IMR-90 (cell line): ENCODE measurements at regions not wholly inside any gene's neighbourhood (a gene's known extent, or its start where the extent isn't known, plus 50 kb on each side); places are given as distances from the start of the nearest gene placed in this dataset.
"Not testable (repeated sequence)": the region's sequence is repeated elsewhere in the genome, so short reads cannot be mapped to it uniquely, and the experiment has no call there.

Experiments used
- ATAC-seq: fragments of 200-7000 bp; cut with Tn5 transposase; 2 replicates; pipeline ENCODE4 v1.9.1; 2020; ENCODE audit warnings: low read depth, mild to moderate bottlenecking, moderate library complexity
- BruUV-seq: library from RNA; stranded (reverse); fragments of 400-500 nt; replicated peaks from 2 replicates; lab custom pipeline; 2021; lab: Mats Ljungman, UMichigan
- CTCF ChIA-PET: fragments of 300-600 bp; formaldehyde crosslinking; extraction: SDS; loops from one replicate; lab custom pipeline; 2021; ENCODE audit warnings: antibody characterized with exemption; lab: Yijun Ruan, JAX
- POLR2A ChIA-PET: fragments of 300-600 bp; sonication (Branson Sonifier 250); formaldehyde crosslinking; loops from one replicate; lab custom pipeline; 2022; ENCODE audit warnings: antibody characterized with exemption; ENCODE audit not compliant: unreplicated experiment; lab: Charles Lee
- DNase-seq: peaks from one replicate; pipeline ENCODE4 v3.0.0; 2013
- H2AFZ ChIP-seq: replicated peaks from 2 replicates; pipeline ENCODE3; 2013; ENCODE audit warnings: low read length, mild to moderate bottlenecking; ENCODE audit not compliant: poor library complexity
- H2AK5ac ChIP-seq: 2 replicates; pipeline ENCODE4 v1.6.1; 2013; ENCODE audit warnings: low read depth, low read length, inconsistent platforms
- H2AK9ac ChIP-seq: replicated peaks from 2 replicates; pipeline ENCODE3; 2013; ENCODE audit warnings: mild to moderate bottlenecking, low read depth, low read length, moderate library complexity; ENCODE audit not compliant: poor library complexity
- H2BK120ac ChIP-seq: 2 replicates; pipeline ENCODE4 v1.6.1; 2013; ENCODE audit warnings: low read depth, low read length, inconsistent platforms
- H2BK15ac ChIP-seq: 3 replicates; pipeline ENCODE4 v1.6.1; 2013; ENCODE audit warnings: low read depth, low read length, inconsistent platforms
- H2BK20ac ChIP-seq: 2 replicates; pipeline ENCODE4 v1.6.1; 2013; ENCODE audit warnings: low read depth, mild to moderate bottlenecking, inconsistent platforms, low read length, moderate library complexity
- H2BK5ac ChIP-seq: 2 replicates; pipeline ENCODE4 v1.6.1; 2013; ENCODE audit warnings: mild to moderate bottlenecking, low read depth, low read length, inconsistent platforms; ENCODE audit not compliant: poor library complexity, severe bottlenecking
- H3K14ac ChIP-seq: replicated peaks from 2 replicates; pipeline ENCODE4 v1.6.1; 2013; ENCODE audit warnings: low read depth, low read length, inconsistent platforms
- H3K18ac ChIP-seq: 2 replicates; pipeline ENCODE4 v1.6.1; 2013; ENCODE audit warnings: low read depth, low read length, control low read depth
- H3K23ac ChIP-seq: 2 replicates; pipeline ENCODE4 v1.6.1; 2013; ENCODE audit warnings: low read depth, low read length, inconsistent platforms
- H3K27ac ChIP-seq: 2 replicates; pipeline ENCODE4 v1.5.1; 2013; ENCODE audit warnings: mild to moderate bottlenecking, control low read depth, low read length; ENCODE audit not compliant: insufficient read depth
- H3K27me3 ChIP-seq: 2 replicates; pipeline ENCODE4 v1.6.1; 2013; ENCODE audit warnings: low read length; ENCODE audit not compliant: control insufficient read depth, insufficient read depth
- H3K36me3 ChIP-seq: 2 replicates; pipeline ENCODE4 v1.6.1; 2013; ENCODE audit warnings: low read length, mixed read lengths; ENCODE audit not compliant: control insufficient read depth, insufficient read depth
- H3K4ac ChIP-seq: 2 replicates; pipeline ENCODE4 v1.6.1; 2013; ENCODE audit warnings: low read depth, low read length, inconsistent platforms
- H3K4me1 ChIP-seq: 2 replicates; pipeline ENCODE4 v1.6.1; 2013; ENCODE audit warnings: low read length, mixed read lengths; ENCODE audit not compliant: control insufficient read depth, insufficient read depth
- H3K4me2 ChIP-seq: 2 replicates; pipeline ENCODE4 v1.6.1; 2013; ENCODE audit warnings: low read depth, mild to moderate bottlenecking, control low read depth, low read length, moderate library complexity
- H3K4me3 ChIP-seq: 2 replicates; pipeline ENCODE4 v1.5.1; 2013; ENCODE audit warnings: low read depth, mild to moderate bottlenecking, control low read depth, low read length, moderate library complexity; ENCODE audit not compliant: insufficient read depth
- H3K56ac ChIP-seq: 2 replicates; pipeline ENCODE4 v1.6.1; 2013; ENCODE audit warnings: low read length, inconsistent platforms; ENCODE audit not compliant: insufficient read depth; ENCODE audit errors: extremely low read depth
- H3K79me1 ChIP-seq, 2 experiments: 2 replicates each; pipeline ENCODE4 v1.6.1; 2013; ENCODE audit warnings: low read length in 2 of 2, inconsistent platforms in 1 of 2, low read depth in 1 of 2
- H3K9ac ChIP-seq: 2 replicates; pipeline ENCODE4 v1.6.1; 2013; ENCODE audit warnings: low read depth, low read length, control low read depth
- H3K9me1 ChIP-seq: 2 replicates; pipeline ENCODE4 v1.6.1; 2013; ENCODE audit warnings: low read length, inconsistent platforms; ENCODE audit not compliant: insufficient read depth
- H3K9me3 ChIP-seq: 2 replicates; pipeline ENCODE4 v1.6.1; 2013; ENCODE audit warnings: low read length; ENCODE audit not compliant: control insufficient read depth, insufficient read depth
- H4K20me1 ChIP-seq: 2 replicates; pipeline ENCODE4 v1.6.1; 2013; ENCODE audit warnings: low read length, inconsistent platforms; ENCODE audit not compliant: insufficient read depth
- H4K5ac ChIP-seq: 2 replicates; pipeline ENCODE4 v1.6.1; 2013; ENCODE audit warnings: mild to moderate bottlenecking, low read depth, low read length, control low read depth
- H4K8ac ChIP-seq, 2 experiments: 2 replicates each; pipeline ENCODE4 v1.6.1; 2013; ENCODE audit warnings: low read depth in 2 of 2, low read length in 2 of 2, control low read depth in 1 of 2, inconsistent platforms in 1 of 2
- H4K91ac ChIP-seq: 2 replicates; pipeline ENCODE4 v1.6.1; 2013; ENCODE audit warnings: low read depth, low read length, inconsistent platforms; ENCODE audit not compliant: insufficient read depth
- BHLHE40 ChIP-seq: fragments of 150-350 bp; IDR thresholded peaks from 2 replicates; pipeline ENCODE4 v1.6.1; 2016; ENCODE audit warnings: mild to moderate bottlenecking, low read depth, low read length
- CEBPB ChIP-seq: IDR thresholded peaks from 2 replicates; pipeline ENCODE4 v1.6.1; 2012; ENCODE audit warnings: low read depth, low read length, improper control_type of control experiment
- CHD1 ChIP-seq: IDR thresholded peaks from 2 replicates; pipeline ENCODE4 v1.6.1; 2012; ENCODE audit warnings: low read depth, low read length, improper control_type of control experiment
- CTCF ChIP-seq: conservative IDR thresholded peaks from 2 replicates; pipeline ENCODE4 v1.5.1; 2012; ENCODE audit warnings: mild to moderate bottlenecking, low read depth, low read length, improper control_type of control experiment
- FOS ChIP-seq: fragments of 150-350 bp; IDR thresholded peaks from 2 replicates; pipeline ENCODE4 v1.6.1; 2016; ENCODE audit warnings: low read depth, low read length
- RCOR1 ChIP-seq: IDR thresholded peaks from 2 replicates; pipeline ENCODE4 v1.6.1; 2012; ENCODE audit warnings: mild to moderate bottlenecking, low read length, improper control_type of control experiment; ENCODE audit not compliant: insufficient replicate concordance
- WGBS, 2 experiments: methylation state at CpG; one replicate each; pipeline versions ENCODE4 v1.1.5 to v1.1.7; 2013; ENCODE audit warnings: missing lambda C conversion rate in 2 of 2; ENCODE audit not compliant: insufficient read length in 1 of 2; ENCODE audit errors: extremely low coverage in 2 of 2; 5-methylcytosine and 5-hydroxymethylcytosine counted together
- dilution Hi-C: fragments of 300-500 bp; cut with HindIII; formaldehyde crosslinking; loops from one replicate; pipeline ENCODE4 v1.14.3; 2018; ENCODE audit warnings: low sequenced_read_pairs; ENCODE audit not compliant: unreplicated experiment
- in situ Hi-C: fragments of 300-500 bp; cut with MboI; formaldehyde crosslinking; loops from 3 replicates; pipeline ENCODE4 v1.14.3; 2019; ENCODE audit warnings: low sequenced_read_pairs, inconsistent platforms, mixed read lengths
- intact Hi-C: fragments of 100-400 bp; cut with micrococcal nuclease; formaldehyde crosslinking; loops from 2 replicates; pipeline ENCODE4 v1.10.0; 2022

GRCh38 chr1:73452522-73452921 is 745.5 kb downstream of the LRRIQ3 start:
- H3K79me1 ChIP-seq, result no peaks in the 10 kb centered on the region
- H2AK9ac ChIP-seq, result no peak overlapping the region
- no peaks in the 10 kb centered on the region for H3K4me1 ChIP-seq
- no peak for DNase-seq
- no peak overlapping the region for H3K4me2 ChIP-seq
- no peak overlapping the region for H2BK5ac ChIP-seq
- intact Hi-C loops (no loop called here), in situ Hi-C loops (no loop called here), dilution Hi-C loops (no loop called here)
- no peak overlapping the region for H3K4ac ChIP-seq
- H4K20me1 ChIP-seq, result no peaks in the 10 kb centered on the region
- H2BK120ac ChIP-seq, result no peak overlapping the region
- no peak overlapping the region for H3K23ac ChIP-seq
- no peak overlapping the region for H2BK15ac ChIP-seq
- no peak for ATAC-seq
- no peak overlapping the region for H4K5ac ChIP-seq
- no peak overlapping the region for H4K91ac ChIP-seq
- POLR2A ChIA-PET, result no interaction called here
- no peak overlapping the region for H3K9ac ChIP-seq
- WGBS, 2 experiments, result no CpG with 5 or more reads among the region's 2 CpGs
- H3K14ac ChIP-seq, result no peak overlapping the region
- no peak overlapping the region for H2BK20ac ChIP-seq
- H2AK5ac ChIP-seq, result no peak overlapping the region
- no peak overlapping the region for H3K18ac ChIP-seq
- H3K27ac ChIP-seq, result no peak overlapping the region
- no peaks in the 10 kb centered on the region for H3K27me3 ChIP-seq
- H3K9me1 ChIP-seq, result no peaks in the 10 kb centered on the region
- CTCF ChIA-PET, result no interaction called here
- BruUV-seq, result no TSS peak
- no peak overlapping the region for H3K4me3 ChIP-seq
- H2AFZ ChIP-seq, result no peak overlapping the region
- H3K9me3 ChIP-seq, result peaks cover 6% of the 10 kb centered on the region
- TF ChIP-seq CHD1, result no peak
- no peak for TF ChIP-seq CTCF
- TF ChIP-seq BHLHE40, result no peak
- TF ChIP-seq RCOR1, result no peak
- no peak for TF ChIP-seq CEBPB
- no peak for TF ChIP-seq FOS
- H3K36me3 ChIP-seq, result no peaks in the 10 kb centered on the region
- no peak overlapping the region for H3K56ac ChIP-seq
- no peak overlapping the region for H4K8ac ChIP-seq

- H3K9me1 ChIP-seq, ATAC-seq: not testable (repeated sequence)
These were observed 747.3 kb downstream of the LRRIQ3 start for GRCh38 chr1:73450668-73451067.

More at GRCh38 chr1:73450668-73451067, 747.3 kb downstream of the LRRIQ3 start:
- H3K9me3 ChIP-seq, BruUV-seq, H3K4me2 ChIP-seq, dilution Hi-C loops, intact Hi-C loops, H3K56ac ChIP-seq, H4K8ac ChIP-seq, H3K4me1 ChIP-seq, H4K91ac ChIP-seq, H3K27ac ChIP-seq, H4K5ac ChIP-seq, H2AFZ ChIP-seq, POLR2A ChIA-PET, H3K23ac ChIP-seq, H3K27me3 ChIP-seq, H3K18ac ChIP-seq, H2BK120ac ChIP-seq, H4K20me1 ChIP-seq, H3K4ac ChIP-seq, H2BK20ac ChIP-seq, CTCF ChIA-PET, in situ Hi-C loops, H3K4me3 ChIP-seq, H3K79me1 ChIP-seq, H2BK15ac ChIP-seq, H2AK5ac ChIP-seq, DNase-seq, H2BK5ac ChIP-seq, H2AK9ac ChIP-seq, H3K14ac ChIP-seq, H3K36me3 ChIP-seq, H3K9ac ChIP-seq: not testable (repeated sequence)
- WGBS, 2 experiments, result no CpG with 5 or more reads among the region's 2 CpGs
